Heart left ventricle (tissue), 16 donors: ENCODE measurements at regions not wholly inside any gene's neighbourhood (a gene's known extent, or its start where the extent isn't known, plus 50 kb on each side); places are given as distances from the start of the nearest gene placed in this dataset.
A peak's percentile ranks its signal among the peaks of the same experiment; 100 is the strongest.

ENCODE experiments used
- ATAC-seq, 4 donors: fragments of 200-7000 bp; cut with Tn5 transposase; one replicate each; pipeline ENCODE4 v1.9.1; 2020 to 2022; ENCODE audit warnings: moderate library complexity in 4 of 4, mild to moderate bottlenecking in 3 of 4, moderate number of reproducible peaks in 1 of 4
- DNase-seq, 5 donors: peaks; one replicate each; pipeline ENCODE4 v3.0.0-alpha.2; 2020
- H3K27ac ChIP-seq, 12 donors: fragments of 200-600 bp; sonication (generic) in 4 of 12; one replicate each; pipeline versions ENCODE4 v1.5.0 to v1.8.0; 2016 to 2022; ENCODE audit warnings: mild to moderate bottlenecking in 2 of 12
- H3K27me3 ChIP-seq, 9 donors: fragments of 200-600 bp; sonication (generic) in 2 of 9; one replicate each; pipeline versions ENCODE4 v1.5.1 to v1.8.0; 2016 to 2022; ENCODE audit warnings: mild to moderate bottlenecking in 3 of 9
- H3K36me3 ChIP-seq, 9 donors: fragments of 200-600 bp; sonication (generic) in 2 of 9; one replicate each; pipeline versions ENCODE4 v1.5.0 to v1.8.0; 2018 to 2022; ENCODE audit warnings: mild to moderate bottlenecking in 2 of 9
- H3K4me1 ChIP-seq, 12 donors: fragments of 200-600 bp; sonication (generic) in 4 of 12; one replicate each; pipeline versions ENCODE4 v1.5.0 to v1.8.0; 2016 to 2022; ENCODE audit warnings: mild to moderate bottlenecking in 3 of 12
- H3K4me3 ChIP-seq, 12 donors: fragments of 200-600 bp; sonication (generic) in 4 of 12; one replicate each; pipeline versions ENCODE4 v1.5.0 to v1.8.0; 2017 to 2022; ENCODE audit warnings: mild to moderate bottlenecking in 9 of 12, moderate library complexity in 4 of 12
- H3K9me3 ChIP-seq, 12 donors: fragments of 200-600 bp; sonication (generic) in 4 of 12; one replicate each; pipeline versions ENCODE4 v1.5.0 to v1.8.0; 2016 to 2022; ENCODE audit warnings: mild to moderate bottlenecking in 1 of 12
- CTCF ChIP-seq, 12 donors: fragments of 200-600 bp; sonication (generic) in 4 of 12; IDR thresholded peaks; one replicate each; pipeline versions ENCODE4 v1.5.0 to v1.8.0; 2018 to 2022; ENCODE audit warnings: antibody characterized with exemption in 12 of 12, mild to moderate bottlenecking in 5 of 12
- POLR2A ChIP-seq, 2 donors: fragments of 450-650 bp; IDR thresholded peaks; one replicate each; pipeline ENCODE4 v1.6.1; 2017; ENCODE audit warnings: antibody characterized with exemption in 2 of 2, mild to moderate bottlenecking in 2 of 2, moderate library complexity in 2 of 2
- WGBS, 4 donors: extraction: QIAGEN DNeasy Blood & Tissue Kit in 2 of 4; methylation state at CpG; one replicate each; pipeline versions ENCODE4 v1.1.5 to v1.1.7; 2013 to 2018; 5-methylcytosine and 5-hydroxymethylcytosine counted together
- intact Hi-C, 10 donors: fragments of 100-400 bp; cut with DNase I; formaldehyde crosslinking; loops; one replicate each; pipeline versions ENCODE4 v1.11.1 to v1.14.2; 2022
- donor health status: ischemic (EF 13 %, LVEDD 7.1; RV severe dilation, severe dysfunction).
- donor health status: healthy with polysubstance abuse.
- donor health status: DM: no; HTN: yes; CAD: no.
- donor health status: DM: no; HTN: no; CAD: no.
- donor health status: ischemic (EF 25% LVEDD 6.9; RV normal size, moderate dysfunction).
- donor health status: ischemic (EF 25% LVEDD 5.7; RV mildly dilated, moderate dysfunction).
- donor health status: healthy.
- donor health status: DM: yes; HTN: yes; CAD: no.
- donor health status: ischemic (EF 35%, LVEDD 5.7; RV mildly dilated, moderate dysfunction).
- donor health status: nonischemic (EF 11% LVEDD 7.7; RV severe dilation, severe dysfunction).
- donor health status: DM: yes; HTN: yes; CAD: no.
- donor health status: PGD.
- donor health status: ischemic (EF 29% LVEDD 5.4; RV normal size, mild dysfunction).
- donor health status: nonischemic (EF 23%, LVEDD 6.1; RV moderate dilation, normal function).

- Histone ChIP-seq H3K27ac (peak overlapping the region; percentile 69 to 93 (median 90)), H3K36me3 (no peaks in the 10 kb centered on the region), H3K27me3 (no peaks in the 10 kb centered on the region), H3K9me3 (peaks cover 0 to 37% (median 13%) of the 10 kb centered on the region in 12 donors), H3K4me1 (peaks cover 0 to 8% (median 1%) of the 10 kb centered on the region in 12 donors), H3K4me3 (peak overlapping the region; percentile 55 to 80 (median 64))
- intact Hi-C loops = no loop called here
- 1 to 3% (median 1%) methylated on average over 49 to 58 of the region's 58 CpGs for WGBS, 4 donors
- ATAC-seq (peak; percentile 99 to 100 (median 100)), DNase-seq (peak; percentile 79 to 90 (median 89))
- TF ChIP-seq CTCF (IDR thresholded peaks at IDR 0.05) (peak in 1 of 12 donors; percentile 7), POLR2A (IDR thresholded peaks at IDR 0.05) (peak in 1 of 2 donors; percentile 28)
These were observed 227.6 kb upstream of the PRSS16 start for GRCh38 chr6:27019651-27020552.

- H3K4me3 ChIP-seq = peak overlapping the region; percentile 55 to 80 (median 64)
- 53 to 82% (median 65%) methylated on average over 9 of the region's 9 CpGs for WGBS, 4 donors
- ATAC-seq = no peak
- intact Hi-C loops = no loop called here
- no peak for TF ChIP-seq POLR2A (IDR thresholded peaks at IDR 0.05)
- no peak for TF ChIP-seq CTCF (IDR thresholded peaks at IDR 0.05)
- peak overlapping the region in 11 of 12 donors; percentile 73 to 93 (median 90) for H3K27ac ChIP-seq
- peaks cover 0 to 30% (median 13%) of the 10 kb centered on the region in 12 donors for H3K9me3 ChIP-seq
- DNase-seq = no peak
- peaks cover 0 to 8% (median 1%) of the 10 kb centered on the region in 12 donors for H3K4me1 ChIP-seq
- H3K27me3 ChIP-seq = no peaks in the 10 kb centered on the region
- no peaks in the 10 kb centered on the region for H3K36me3 ChIP-seq
These were observed 227.0 kb upstream of the PRSS16 start for GRCh38 chr6:27020553-27020880.

- Histone ChIP-seq H3K27me3 (no peaks in the 10 kb centered on the region), H3K27ac (no peak overlapping the region), H3K36me3 (no peaks in the 10 kb centered on the region), H3K4me3 (no peak overlapping the region), H3K9me3 (peaks cover 0 to 9% (median 0%) of the 10 kb centered on the region in 12 donors), H3K4me1 (peaks cover 0 to 8% (median 1%) of the 10 kb centered on the region in 12 donors)
- TF ChIP-seq POLR2A (IDR thresholded peaks at IDR 0.05) = no peak
- no peak for TF ChIP-seq CTCF (IDR thresholded peaks at IDR 0.05)
- ATAC-seq = no peak
- intact Hi-C loops = no loop called here
- 90 to 95% (median 92%) methylated on average over 4 of the region's 4 CpGs for WGBS, 4 donors
- DNase-seq = no peak
These were observed 223.8 kb upstream of the PRSS16 start for GRCh38 chr6:27023664-27024063.

GRCh38 chr6:27025351-27025750 lies 222.2 kb upstream of the PRSS16 start:
- H3K27ac ChIP-seq = no peak overlapping the region
- DNase-seq (no peak), ATAC-seq (no peak)
- TF ChIP-seq CTCF (IDR thresholded peaks at IDR 0.05) (no peak), POLR2A (IDR thresholded peaks at IDR 0.05) (no peak)
- peaks cover 0 to 9% (median 0%) of the 10 kb centered on the region in 12 donors for H3K9me3 ChIP-seq
- H3K4me1 ChIP-seq = peaks cover 0 to 2% (median 0%) of the 10 kb centered on the region in 12 donors
- H3K27me3 ChIP-seq = peaks cover 0 to under 1% (median 0%) of the 10 kb centered on the region in 9 donors
- no peaks in the 10 kb centered on the region for H3K36me3 ChIP-seq
- 45 to 62% (median 56%) methylated on average over 1 of the region's 1 CpG for WGBS, 4 donors
- intact Hi-C loops = no loop called here
- no peak overlapping the region for H3K4me3 ChIP-seq
